ENCODE measurements at regions not wholly inside any gene's neighbourhood (a gene's known extent, or its start where the extent isn't known, plus 50 kb on each side); places are given as distances from the start of the nearest gene placed in this dataset.

- H3K9ac ChIP-seq (ENCODE audit: control insufficient read depth, extremely low read depth, insufficient read depth, low read length), result no peak overlapping the region
- no peak for FAIRE-seq
- no peak overlapping the region for H3K27ac ChIP-seq (ENCODE audit: control insufficient read depth, insufficient read depth, low read length)
- dilution Hi-C loops (cut with MboI; ENCODE audit: extremely low pct_ligation_motif_present, low sequenced_read_pairs), result no loop called here
- no peaks in the 10 kb centered on the region for H3K4me1 ChIP-seq (ENCODE audit: control insufficient read depth, extremely low read depth, insufficient read depth, low read length)
- no peak for DNase-seq (ENCODE audit: low read depth, low spot score)
- no peaks in the 10 kb centered on the region for H3K9me1 ChIP-seq (ENCODE audit: control insufficient read depth, extremely low read depth, insufficient read depth, low read length)
- no peak overlapping the region for H3K4me3 ChIP-seq (ENCODE audit: control insufficient read depth in 2 of 3, extremely low read depth in 1 of 3, insufficient read depth in 2 of 3, low read depth in 1 of 3, low read length in 3 of 3)
- no peaks in the 10 kb centered on the region for H3K9me3 ChIP-seq (ENCODE audit: control insufficient read depth, low read depth, low read length)
- H3K27me3 ChIP-seq (ENCODE audit: control insufficient read depth, extremely low read depth, insufficient read depth, low read length), result no peaks in the 10 kb centered on the region
- no peaks in the 10 kb centered on the region for H3K79me2 ChIP-seq (ENCODE audit: control insufficient read depth, insufficient read depth, low read length)
- no peaks in the 10 kb centered on the region for H4K20me1 ChIP-seq (ENCODE audit: control insufficient read depth, extremely low read depth, insufficient read depth, low read length)
- H2AFZ ChIP-seq (ENCODE audit: control insufficient read depth, low read length), result no peak overlapping the region
- no peaks in the 10 kb centered on the region for H3K36me3 ChIP-seq (ENCODE audit: control insufficient read depth in 2 of 2, extremely low read depth in 1 of 2, insufficient read depth in 2 of 2, low read length in 2 of 2)
- TF ChIP-seq, protein P1, sequence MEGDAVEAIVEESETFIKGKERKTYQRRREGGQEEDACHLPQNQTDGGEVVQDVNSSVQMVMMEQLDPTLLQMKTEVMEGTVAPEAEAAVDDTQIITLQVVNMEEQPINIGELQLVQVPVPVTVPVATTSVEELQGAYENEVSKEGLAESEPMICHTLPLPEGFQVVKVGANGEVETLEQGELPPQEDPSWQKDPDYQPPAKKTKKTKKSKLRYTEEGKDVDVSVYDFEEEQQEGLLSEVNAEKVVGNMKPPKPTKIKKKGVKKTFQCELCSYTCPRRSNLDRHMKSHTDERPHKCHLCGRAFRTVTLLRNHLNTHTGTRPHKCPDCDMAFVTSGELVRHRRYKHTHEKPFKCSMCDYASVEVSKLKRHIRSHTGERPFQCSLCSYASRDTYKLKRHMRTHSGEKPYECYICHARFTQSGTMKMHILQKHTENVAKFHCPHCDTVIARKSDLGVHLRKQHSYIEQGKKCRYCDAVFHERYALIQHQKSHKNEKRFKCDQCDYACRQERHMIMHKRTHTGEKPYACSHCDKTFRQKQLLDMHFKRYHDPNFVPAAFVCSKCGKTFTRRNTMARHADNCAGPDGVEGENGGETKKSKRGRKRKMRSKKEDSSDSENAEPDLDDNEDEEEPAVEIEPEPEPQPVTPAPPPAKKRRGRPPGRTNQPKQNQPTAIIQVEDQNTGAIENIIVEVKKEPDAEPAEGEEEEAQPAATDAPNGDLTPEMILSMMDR (optimal IDR thresholded peaks at IDR 0.05 in 1 of 3, IDR thresholded peaks at IDR 0.05 in 1 of 3, conservative IDR thresholded peaks at IDR 0.05 in 1 of 3; ENCODE audit: extremely low read depth in 1 of 3, insufficient read depth in 2 of 3, low read length in 3 of 3), result no peak
- no peak for TF ChIP-seq EZH2 (IDR thresholded peaks at IDR 0.05; ENCODE audit: low read length)
- no peak overlapping the region for H3K4me2 ChIP-seq (ENCODE audit: control insufficient read depth, extremely low read depth, insufficient read depth, low read depth, low read length)
Measured at GRCh38 chr12:30012816-30013450, 229.2 kb upstream of the TMTC1 start.

GRCh38 chr12:30010071-30011052 is 226.6 kb upstream of the TMTC1 start:
- Histone ChIP-seq H2AFZ (ENCODE audit: control insufficient read depth, low read length) (no peak overlapping the region), H3K4me3 (ENCODE audit: control insufficient read depth in 2 of 3, extremely low read depth in 1 of 3, insufficient read depth in 2 of 3, low read depth in 1 of 3, low read length in 3 of 3) (no peak overlapping the region)
- dilution Hi-C loops (cut with MboI; ENCODE audit: extremely low pct_ligation_motif_present, low sequenced_read_pairs), result no loop called here

More at GRCh38 chr12:30010071-30011052, 226.6 kb upstream of the TMTC1 start:
- Histone ChIP-seq H3K79me2 (ENCODE audit: control insufficient read depth, insufficient read depth, low read length) (no peaks in the 10 kb centered on the region), H3K27me3 (ENCODE audit: control insufficient read depth, extremely low read depth, insufficient read depth, low read length) (no peaks in the 10 kb centered on the region), H3K9ac (ENCODE audit: control insufficient read depth, extremely low read depth, insufficient read depth, low read length) (no peak overlapping the region), H3K27ac (ENCODE audit: control insufficient read depth, insufficient read depth, low read length) (no peak overlapping the region), H3K9me1 (ENCODE audit: control insufficient read depth, extremely low read depth, insufficient read depth, low read length) (no peaks in the 10 kb centered on the region), H3K4me1 (ENCODE audit: control insufficient read depth, extremely low read depth, insufficient read depth, low read length) (no peaks in the 10 kb centered on the region), H3K4me2 (ENCODE audit: control insufficient read depth, extremely low read depth, insufficient read depth, low read depth, low read length) (no peak overlapping the region), H4K20me1 (ENCODE audit: control insufficient read depth, extremely low read depth, insufficient read depth, low read length) (no peaks in the 10 kb centered on the region), H3K9me3 (ENCODE audit: control insufficient read depth, low read depth, low read length) (no peaks in the 10 kb centered on the region), H3K36me3 (ENCODE audit: control insufficient read depth in 2 of 2, extremely low read depth in 1 of 2, insufficient read depth in 2 of 2, low read length in 2 of 2) (no peaks in the 10 kb centered on the region)
- no peak for DNase-seq (ENCODE audit: low read depth, low spot score)
- no peak for FAIRE-seq
- TF ChIP-seq, protein P1 (optimal IDR thresholded peaks at IDR 0.05 in 1 of 3, IDR thresholded peaks at IDR 0.05 in 1 of 3, conservative IDR thresholded peaks at IDR 0.05 in 1 of 3; ENCODE audit: extremely low read depth in 1 of 3, insufficient read depth in 2 of 3, low read length in 3 of 3), result no peak
- no peak for TF ChIP-seq EZH2 (IDR thresholded peaks at IDR 0.05; ENCODE audit: low read length)

All from keratinocyte (primary cell).